RKO (cell line): ENCODE measurements at regions not wholly inside any gene's neighbourhood (a gene's known extent, or its start where the extent isn't known, plus 50 kb on each side); places are given as distances from the start of the nearest gene placed in this dataset.
"Not testable (repeated sequence)": the region's sequence is repeated elsewhere in the genome, so short reads cannot be mapped to it uniquely, and the experiment has no call there.

Experiments used
- DNase-seq: peaks from one replicate; pipeline ENCODE4 v3.0.0-alpha.2; 2016; ENCODE audit warnings: low spot score

GRCh38 chr7:49669692-49670260, 103.7 kb upstream of the VWC2 start:
- DNase-seq = no peak

- DNase-seq = peak; percentile 56
Measured at GRCh38 chr7:49670991-49671390, 102.4 kb upstream of the VWC2 start.

DNA sequence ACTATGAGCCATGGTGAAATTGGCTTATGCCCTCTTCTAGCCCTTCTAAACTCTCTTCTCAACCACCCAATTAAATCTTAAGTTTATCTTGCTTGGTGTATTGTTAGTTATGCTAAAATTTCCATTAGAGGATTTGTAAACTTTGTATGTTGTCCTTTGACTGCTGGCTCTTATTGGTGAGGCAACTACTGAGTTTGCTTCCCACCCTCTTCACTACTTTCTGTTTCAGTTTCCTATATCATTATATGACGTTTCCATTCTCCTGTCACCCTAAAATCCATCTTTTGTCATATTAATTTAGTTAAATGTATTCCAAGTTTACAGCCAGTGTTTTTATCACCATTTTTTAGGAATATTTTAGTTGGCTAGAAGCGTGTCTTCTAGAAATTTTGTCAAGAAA, 80.9 kb upstream of the VWC2 start:
- no peak for DNase-seq

DNA sequence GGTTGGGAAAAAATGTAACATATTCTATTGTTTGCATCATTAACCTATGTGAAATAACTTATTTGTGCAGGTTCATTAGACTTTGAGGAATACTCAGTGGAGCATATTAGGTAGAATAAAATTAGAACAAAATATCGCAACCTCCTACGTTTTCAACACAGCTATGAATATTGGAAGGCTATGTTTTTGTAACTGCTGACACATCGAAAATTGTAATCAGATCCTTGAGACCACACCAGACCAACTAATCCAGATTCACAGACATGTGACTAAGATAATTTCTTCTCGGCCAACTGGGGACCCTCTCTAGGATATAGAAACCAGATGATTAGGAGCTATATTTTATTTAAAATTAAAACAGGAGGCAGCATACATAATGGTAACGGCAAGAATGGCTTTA, 77.5 kb upstream of the VWC2 start:
- DNase-seq = no peak

- no peak for DNase-seq
Measured at GRCh38 chr7:49700841-49701240, 72.6 kb upstream of the VWC2 start.

DNA sequence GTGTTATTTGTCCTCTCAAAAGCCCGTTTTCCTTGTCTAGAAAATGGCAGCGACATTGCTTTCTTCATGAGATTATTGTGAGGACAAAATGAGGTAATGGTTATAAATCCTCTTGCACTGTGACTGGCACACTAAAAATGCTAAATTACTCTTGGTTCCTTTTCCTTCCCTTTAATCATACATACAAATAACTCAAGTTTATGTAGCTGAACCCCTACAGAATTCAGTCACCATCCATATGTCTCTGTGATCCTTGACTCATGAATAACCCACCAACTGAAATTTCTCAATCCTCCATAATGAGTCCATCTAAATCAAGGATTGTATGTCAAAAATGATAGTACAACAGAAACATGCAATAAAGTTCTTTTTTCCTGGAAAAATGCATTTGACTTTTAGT, 71.3 kb upstream of the VWC2 start:
- no peak for DNase-seq

DNA sequence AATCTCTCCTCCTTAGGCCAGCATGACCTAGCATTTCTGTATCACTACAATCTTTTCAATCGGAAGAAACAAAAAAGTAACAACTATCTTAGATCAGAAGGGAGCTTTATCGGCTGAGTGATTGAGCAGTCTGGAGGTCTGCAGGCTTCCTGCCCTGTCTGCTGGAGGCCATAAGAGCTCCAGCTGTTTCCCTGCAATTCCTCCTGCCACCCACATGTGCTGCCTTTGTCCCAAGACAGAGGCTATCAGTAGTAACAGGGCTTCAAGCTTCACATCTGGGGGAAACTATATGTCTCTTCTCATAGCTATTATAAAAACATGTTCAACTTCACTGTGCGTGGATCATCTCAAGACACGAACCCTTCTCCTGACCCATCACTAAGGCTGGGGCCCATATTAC, 70.1 kb upstream of the VWC2 start:
- DNase-seq = no peak

DNA sequence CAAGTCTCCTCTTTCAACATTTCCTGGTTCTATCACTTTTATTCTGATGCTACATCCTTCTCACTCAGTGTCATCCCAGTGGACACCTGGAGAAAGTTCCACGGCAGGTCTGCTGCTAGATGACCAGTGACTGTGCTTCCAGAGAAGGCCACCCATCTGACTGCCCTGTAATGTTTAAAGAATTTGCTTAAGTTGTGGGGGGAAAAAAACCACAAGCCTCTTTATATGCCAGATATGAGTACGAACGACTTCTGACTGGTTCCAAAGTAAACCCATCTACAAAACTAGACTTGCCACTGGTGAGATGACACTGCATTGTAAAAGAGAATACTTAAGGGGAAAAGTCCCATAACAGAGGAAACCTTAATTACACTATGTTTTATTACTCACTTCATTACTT, 69.6 kb upstream of the VWC2 start:
- DNase-seq = no peak

DNA sequence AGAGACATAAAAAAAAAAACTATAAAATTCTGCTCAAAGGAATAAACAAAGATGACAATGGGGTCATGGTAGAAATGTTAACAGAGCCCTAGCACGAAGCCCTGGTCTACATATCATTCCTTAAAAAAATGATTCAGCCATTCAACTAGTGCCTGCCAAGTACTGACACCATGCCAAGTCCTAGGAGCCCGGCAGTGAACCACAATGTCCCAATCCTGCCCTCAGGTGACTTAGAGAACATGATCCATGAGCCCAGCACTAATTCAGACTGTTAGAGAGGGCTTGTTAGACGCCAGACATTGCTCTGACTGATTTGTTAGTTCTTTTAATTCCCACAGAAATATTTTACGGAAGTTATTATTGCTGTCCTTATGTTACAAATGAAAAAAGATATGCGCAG, 67.3 kb upstream of the VWC2 start:
- DNase-seq = no peak

- DNase-seq = no peak
Measured at GRCh38 chr7:49707891-49708290, 65.5 kb upstream of the VWC2 start.

DNA sequence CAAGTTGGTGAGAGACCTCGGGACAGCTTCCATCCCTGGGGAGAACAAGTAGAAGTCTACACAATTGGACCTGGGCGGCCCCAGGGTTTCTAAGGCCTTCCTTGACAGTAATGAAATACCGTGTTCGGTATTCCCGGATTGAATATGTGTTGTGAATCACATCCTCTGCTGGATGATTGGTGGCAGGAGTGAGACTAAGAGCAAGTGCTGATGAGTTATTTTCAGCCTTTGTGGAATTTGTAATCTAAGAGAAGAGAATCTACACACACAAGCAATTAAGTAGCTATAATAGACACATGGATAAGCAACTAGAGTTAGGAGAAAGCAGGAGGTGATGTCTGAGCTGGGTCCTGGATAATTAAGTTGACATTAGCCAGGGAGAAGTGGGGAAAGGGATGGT, 64.8 kb upstream of the VWC2 start:
- no peak for DNase-seq

- not testable (repeated sequence) for DNase-seq
Measured at GRCh38 chr7:49711072-49711723, 62.2 kb upstream of the VWC2 start.

- DNase-seq = no peak
Measured at GRCh38 chr7:49714182-49714581, 59.3 kb upstream of the VWC2 start.

GRCh38 chr7:49715486-49715885, 58.0 kb upstream of the VWC2 start:
- no peak for DNase-seq

DNA sequence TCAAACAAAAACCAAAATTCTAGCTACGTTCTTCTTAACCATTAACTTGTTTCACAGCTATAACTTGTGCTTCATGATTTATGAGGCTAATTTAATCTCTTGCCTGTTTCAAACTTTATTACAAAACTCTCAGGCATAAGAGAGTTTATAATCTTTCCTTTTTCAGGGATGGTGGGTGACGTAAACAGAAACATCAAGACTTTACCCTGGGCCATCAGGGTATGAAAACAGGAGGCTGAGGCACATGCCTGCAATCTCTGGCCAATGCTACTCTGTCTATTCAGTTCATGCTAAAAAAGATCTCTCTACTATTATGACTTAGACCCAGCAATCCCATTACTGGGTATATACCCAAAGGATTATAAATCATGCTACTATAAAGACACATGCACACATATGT, 55.9 kb upstream of the VWC2 start:
- DNase-seq = no peak

DNA sequence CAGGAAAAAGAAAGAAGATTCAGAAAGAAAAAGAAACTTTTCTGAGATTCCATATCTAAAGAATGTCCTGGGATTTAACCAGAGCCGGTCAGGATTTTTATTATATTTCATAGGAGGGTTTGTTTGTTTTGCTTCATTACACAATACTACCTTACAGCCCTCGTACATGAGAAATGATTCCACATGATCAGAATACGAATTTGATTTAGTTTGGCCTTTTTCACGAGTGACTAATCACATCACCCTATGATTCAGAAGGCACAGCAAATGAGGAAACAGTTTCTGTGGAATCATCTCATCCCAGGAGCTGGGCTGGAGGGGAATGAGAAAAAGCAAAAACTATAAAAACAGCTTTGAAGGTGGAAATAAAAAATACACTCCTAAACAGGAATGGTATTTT, 54.7 kb upstream of the VWC2 start:
- no peak for DNase-seq

GRCh38 chr7:49721441-49721840, 52.0 kb upstream of the VWC2 start:
- DNase-seq = no peak
